ENCODE measurements at regions not wholly inside any gene's neighbourhood (a gene's known extent, or its start where the extent isn't known, plus 50 kb on each side); places are given as distances from the start of the nearest gene placed in this dataset.

- no peak overlapping the region for H3K27ac Mint-ChIP-seq
- ATAC-seq (no peak), DNase-seq (ENCODE audit: low spot score) (no peak)
- no peaks in the 10 kb centered on the region for H3K27me3 ChIP-seq (ENCODE audit: insufficient read depth)
- no peaks in the 10 kb centered on the region for H4K20me1 ChIP-seq (replicated peaks; ENCODE audit: insufficient read depth)
- no peak overlapping the region for H3K4me3 ChIP-seq
- no peaks in the 10 kb centered on the region for H3F3A ChIP-seq (replicated peaks; ENCODE audit: low read depth)
- H3K4me1 Mint-ChIP-seq: peaks cover 9% of the 10 kb centered on the region
- no peaks in the 10 kb centered on the region for H3K79me2 ChIP-seq (replicated peaks; ENCODE audit: insufficient read depth)
- no peak overlapping the region for H3K4me3 Mint-ChIP-seq
- H2AFZ ChIP-seq: no peak overlapping the region
- H3K4me2 ChIP-seq: no peak overlapping the region
- H3K36me3 ChIP-seq (ENCODE audit: insufficient read depth): no peaks in the 10 kb centered on the region
- 0 out of 2 replicates have a peak, but pooled peaks cover 5% of the 10 kb centered on the region for H3K9me2 ChIP-seq (ENCODE audit: insufficient read depth)
- no peaks in the 10 kb centered on the region for H3K4me1 ChIP-seq (ENCODE audit: insufficient read depth)
- no peaks in the 10 kb centered on the region for H3K9me3 Mint-ChIP-seq
- TF ChIP-seq ZNF114 (CRISPR knock-in tag; IDR thresholded peaks at IDR 0.05) (no peak), CTCF (conservative IDR thresholded peaks at IDR 0.05; ENCODE audit: low read depth in 2 of 2) (no peak), JUNB (IDR thresholded peaks at IDR 0.05; ENCODE audit: unreplicated experiment) (no peak), CREB1 (CRISPR knock-in tag; IDR thresholded peaks at IDR 0.05; ENCODE audit: low read depth) (no peak)
- H3K36me3 Mint-ChIP-seq (ENCODE audit: low read depth): no peaks in the 10 kb centered on the region; the same call in 2 of the 3 replicates
- peaks cover 5% of the 10 kb centered on the region for H3K27me3 Mint-ChIP-seq (ENCODE audit: insufficient read depth, low read depth, poor library complexity)
- no peak overlapping the region for H3K27ac ChIP-seq (ENCODE audit: low read depth)
Measured at GRCh38 chr2:113829761-113830160, 60.1 kb upstream of the ACTR3 start.

- no peaks in the 10 kb centered on the region for H3K27me3 ChIP-seq (ENCODE audit: insufficient read depth)
- no peak overlapping the region for H3K4me3 ChIP-seq
- H3K36me3 ChIP-seq (ENCODE audit: insufficient read depth): no peaks in the 10 kb centered on the region
- no peaks in the 10 kb centered on the region; the same call in 2 of the 3 replicates for H3K36me3 Mint-ChIP-seq (ENCODE audit: low read depth)
- H2AFZ ChIP-seq: no peak overlapping the region
- H3K27me3 Mint-ChIP-seq (ENCODE audit: insufficient read depth, low read depth, poor library complexity): peaks cover 5% of the 10 kb centered on the region
- H3K4me2 ChIP-seq: no peak overlapping the region
- H4K20me1 ChIP-seq (replicated peaks; ENCODE audit: insufficient read depth): no peaks in the 10 kb centered on the region
- ATAC-seq: no peak
- no peak overlapping the region for H3K4me3 Mint-ChIP-seq
- no peak overlapping the region for H3K27ac ChIP-seq (ENCODE audit: low read depth)
- peaks cover 9% of the 10 kb centered on the region for H3K4me1 Mint-ChIP-seq
- H3K27ac Mint-ChIP-seq: no peak overlapping the region
- H3K4me1 ChIP-seq (ENCODE audit: insufficient read depth): no peaks in the 10 kb centered on the region
- H3F3A ChIP-seq (replicated peaks; ENCODE audit: low read depth): no peaks in the 10 kb centered on the region
- 0 out of 2 replicates have a peak, but pooled peaks cover 5% of the 10 kb centered on the region for H3K9me2 ChIP-seq (ENCODE audit: insufficient read depth)
- DNase-seq (ENCODE audit: low spot score): no peak
- H3K9me3 Mint-ChIP-seq: no peaks in the 10 kb centered on the region
- no peaks in the 10 kb centered on the region for H3K79me2 ChIP-seq (replicated peaks; ENCODE audit: insufficient read depth)
- TF ChIP-seq CREB1 (CRISPR knock-in tag; IDR thresholded peaks at IDR 0.05; ENCODE audit: low read depth): no peak
- no peak for TF ChIP-seq ZNF114 (CRISPR knock-in tag; IDR thresholded peaks at IDR 0.05)
- no peak for TF ChIP-seq POLR2AphosphoS5 (IDR thresholded peaks at IDR 0.05; ENCODE audit: low read depth)
- TF ChIP-seq REST (IDR thresholded peaks at IDR 0.05; ENCODE audit: unreplicated experiment): no peak
- no peak for TF ChIP-seq CTCF (conservative IDR thresholded peaks at IDR 0.05; ENCODE audit: low read depth in 2 of 2)
- TF ChIP-seq ETS1 (IDR thresholded peaks at IDR 0.05): no peak
- TF ChIP-seq STAT1 (IDR thresholded peaks at IDR 0.05; ENCODE audit: unreplicated experiment): no peak
- no peak for TF ChIP-seq NANOG (IDR thresholded peaks at IDR 0.05; ENCODE audit: borderline replicate concordance)
Measured at GRCh38 chr2:113829270-113829669, 60.6 kb upstream of the ACTR3 start.
